ENCODE measurements at regions not wholly inside any gene's neighbourhood (a gene's known extent, or its start where the extent isn't known, plus 50 kb on each side); places are given as distances from the start of the nearest gene placed in this dataset.

DNA sequence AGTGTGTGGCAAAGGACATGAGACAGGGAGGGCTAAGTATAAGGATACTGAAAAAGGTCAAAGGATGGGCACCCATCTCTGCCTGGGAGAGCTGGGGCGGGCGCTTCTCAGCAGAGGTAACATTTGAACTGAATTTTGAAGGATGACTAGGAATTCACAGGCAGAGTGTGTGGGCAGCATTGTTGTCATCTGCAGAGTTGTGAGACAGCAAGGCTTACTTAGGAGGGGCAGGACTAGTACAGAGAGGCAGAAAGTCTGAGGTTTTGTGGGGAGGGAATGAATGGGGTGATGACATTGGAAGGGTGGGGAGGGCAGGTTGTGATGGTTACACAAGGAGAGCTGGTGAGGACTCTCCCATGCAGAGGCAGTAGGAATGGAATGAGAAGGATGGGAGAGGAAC, 84.1 kb upstream of the PRR23C start:
- H3K36me3 ChIP-seq = no peaks in the 10 kb centered on the region
- no peaks in the 10 kb centered on the region for H3K9me3 ChIP-seq
- DNase-seq (ENCODE audit: low spot score) = no peak
- TF ChIP-seq, protein P1, sequence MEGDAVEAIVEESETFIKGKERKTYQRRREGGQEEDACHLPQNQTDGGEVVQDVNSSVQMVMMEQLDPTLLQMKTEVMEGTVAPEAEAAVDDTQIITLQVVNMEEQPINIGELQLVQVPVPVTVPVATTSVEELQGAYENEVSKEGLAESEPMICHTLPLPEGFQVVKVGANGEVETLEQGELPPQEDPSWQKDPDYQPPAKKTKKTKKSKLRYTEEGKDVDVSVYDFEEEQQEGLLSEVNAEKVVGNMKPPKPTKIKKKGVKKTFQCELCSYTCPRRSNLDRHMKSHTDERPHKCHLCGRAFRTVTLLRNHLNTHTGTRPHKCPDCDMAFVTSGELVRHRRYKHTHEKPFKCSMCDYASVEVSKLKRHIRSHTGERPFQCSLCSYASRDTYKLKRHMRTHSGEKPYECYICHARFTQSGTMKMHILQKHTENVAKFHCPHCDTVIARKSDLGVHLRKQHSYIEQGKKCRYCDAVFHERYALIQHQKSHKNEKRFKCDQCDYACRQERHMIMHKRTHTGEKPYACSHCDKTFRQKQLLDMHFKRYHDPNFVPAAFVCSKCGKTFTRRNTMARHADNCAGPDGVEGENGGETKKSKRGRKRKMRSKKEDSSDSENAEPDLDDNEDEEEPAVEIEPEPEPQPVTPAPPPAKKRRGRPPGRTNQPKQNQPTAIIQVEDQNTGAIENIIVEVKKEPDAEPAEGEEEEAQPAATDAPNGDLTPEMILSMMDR (IDR thresholded peaks at IDR 0.05) = no peak
- H3K27me3 ChIP-seq = no peaks in the 10 kb centered on the region
- no peak overlapping the region for H3K27ac ChIP-seq
- H3K4me3 ChIP-seq = no peak overlapping the region
- no peaks in the 10 kb centered on the region for H3K4me1 ChIP-seq

DNA sequence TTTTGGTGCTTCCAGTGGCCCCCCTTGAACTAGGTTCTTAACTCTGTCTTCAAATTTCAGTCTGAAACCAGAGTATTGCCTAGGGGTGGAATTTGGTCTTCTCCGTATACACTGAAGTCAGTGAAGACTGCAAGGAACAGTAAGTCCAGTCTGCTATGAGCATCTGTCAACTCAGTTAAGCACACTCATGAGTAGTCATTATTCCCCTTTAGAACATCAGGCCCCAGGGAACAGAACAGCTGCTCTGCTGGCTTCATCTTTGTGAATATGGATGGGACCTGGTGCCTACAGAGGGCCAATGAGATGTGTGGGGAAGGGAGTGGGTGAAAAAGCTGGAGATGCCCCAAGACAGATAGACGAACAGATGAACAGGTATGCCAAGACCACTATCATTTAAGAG, 85.2 kb upstream of the PRR23C start:
- no peaks in the 10 kb centered on the region for H3K36me3 ChIP-seq
- no peak overlapping the region for H3K27ac ChIP-seq
- TF ChIP-seq, protein P1 (IDR thresholded peaks at IDR 0.05) = no peak
- H3K27me3 ChIP-seq = no peaks in the 10 kb centered on the region
- H3K4me1 ChIP-seq = no peaks in the 10 kb centered on the region
- no peaks in the 10 kb centered on the region for H3K9me3 ChIP-seq
- DNase-seq (ENCODE audit: low spot score) = no peak
- H3K4me3 ChIP-seq = no peak overlapping the region

DNA sequence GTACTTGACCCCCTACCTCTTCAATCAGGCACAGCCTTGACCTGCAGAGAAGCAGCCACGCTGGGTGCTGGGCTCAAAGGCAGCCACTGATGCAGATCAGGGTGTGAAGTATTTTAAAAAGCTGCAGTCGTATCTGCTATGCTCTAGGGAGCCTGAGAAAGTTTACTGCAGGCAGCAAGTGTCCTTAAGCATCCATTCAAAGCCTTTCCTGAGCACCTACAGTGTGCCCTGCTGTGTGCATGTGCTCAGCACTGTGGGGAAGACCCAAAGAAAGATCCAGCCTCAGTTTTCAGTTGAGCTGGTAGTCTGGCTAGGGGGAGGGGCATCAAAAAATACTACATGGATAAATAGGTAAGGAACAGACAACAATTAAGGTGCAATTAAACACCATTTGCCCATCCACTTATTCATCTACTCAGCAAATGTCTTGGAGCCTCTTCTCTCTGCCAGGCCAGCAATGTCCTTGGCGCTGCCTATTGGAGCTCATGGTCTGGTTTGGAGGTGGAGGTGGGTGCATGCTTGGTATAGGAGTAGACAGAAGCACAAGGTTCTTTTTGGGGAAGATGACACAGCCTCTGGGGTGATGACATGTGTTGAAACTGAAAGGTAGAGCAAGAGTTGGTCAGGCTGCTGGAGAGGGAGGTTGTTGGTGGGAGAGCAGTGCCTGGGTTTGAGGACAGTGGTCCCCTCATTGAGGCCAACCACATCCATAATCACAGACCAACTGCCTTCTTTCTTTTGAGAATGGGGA, 85.9 kb upstream of the PRR23C start:
- Histone ChIP-seq H3K4me3 (no peak overlapping the region), H3K36me3 (no peaks in the 10 kb centered on the region), H3K9me3 (no peaks in the 10 kb centered on the region), H3K27me3 (no peaks in the 10 kb centered on the region), H3K27ac (no peak overlapping the region), H3K4me1 (no peaks in the 10 kb centered on the region)
- TF ChIP-seq, protein P1 (IDR thresholded peaks at IDR 0.05) = no peak
- DNase-seq (ENCODE audit: low spot score) = no peak

GRCh38 chr3:139131951-139132350, 87.3 kb upstream of the PRR23C start:
- H3K4me3 ChIP-seq = no peak overlapping the region
- H3K9me3 ChIP-seq = no peaks in the 10 kb centered on the region
- TF ChIP-seq, protein P1 (IDR thresholded peaks at IDR 0.05) = no peak
- no peaks in the 10 kb centered on the region for H3K36me3 ChIP-seq
- no peak overlapping the region for H3K27ac ChIP-seq
- DNase-seq (ENCODE audit: low spot score) = no peak
- no peaks in the 10 kb centered on the region for H3K27me3 ChIP-seq
- H3K4me1 ChIP-seq = no peaks in the 10 kb centered on the region

- no peak for DNase-seq (ENCODE audit: low spot score)
- H3K27ac ChIP-seq = no peak overlapping the region
- H3K9me3 ChIP-seq = no peaks in the 10 kb centered on the region
- TF ChIP-seq, protein P1 (IDR thresholded peaks at IDR 0.05) = no peak
- H3K4me3 ChIP-seq = no peak overlapping the region
- no peaks in the 10 kb centered on the region for H3K27me3 ChIP-seq
- no peaks in the 10 kb centered on the region for H3K36me3 ChIP-seq
- H3K4me1 ChIP-seq = no peaks in the 10 kb centered on the region
Measured at GRCh38 chr3:139132976-139133375, 88.3 kb upstream of the PRR23C start.
